K562 (cell line): ENCODE measurements at regions not wholly inside any gene's neighbourhood (a gene's known extent, or its start where the extent isn't known, plus 50 kb on each side); places are given as distances from the start of the nearest gene placed in this dataset.

Experiments
- CBFB ChIP-seq: sonication (generic); formaldehyde crosslinking; IDR thresholded peaks from 2 replicates; pipeline ENCODE4 v1.4.0; 2020; ENCODE audit warnings: mild to moderate bottlenecking, missing genetic modification reagents
- EP300 ChIP-seq: IDR thresholded peaks from 2 replicates; pipeline ENCODE4 v1.6.1; 2012; ENCODE audit warnings: low read length, improper control_type of control experiment
- HCFC1 ChIP-seq: IDR thresholded peaks from 2 replicates; pipeline ENCODE4 v1.6.1; 2012; ENCODE audit warnings: low read depth, low read length, improper control_type of control experiment
- HDAC8 ChIP-seq: fragments of 450-650 bp; IDR thresholded peaks from 2 replicates; pipeline ENCODE4 v1.6.1; 2016; ENCODE audit warnings: mild to moderate bottlenecking, missing genetic modification characterization, moderate library complexity, missing compliant biosample characterization
- JUND ChIP-seq, 2 experiments: IDR thresholded peaks; 2 replicates in 1 of 2; 3 replicates in 1 of 2; pipeline ENCODE4 v1.6.1; 2011; ENCODE audit warnings: borderline replicate concordance in 2 of 2, low read depth in 2 of 2, low read length in 2 of 2, improper control_type of control experiment in 1 of 2, missing biosample characterization in 1 of 2, missing genetic modification characterization in 1 of 2, missing genetic modification reagents in 1 of 2
- STAT6 ChIP-seq: sonication (generic); formaldehyde crosslinking; IDR thresholded peaks from 2 replicates; pipeline ENCODE4 v1.8.1; 2023; ENCODE audit warnings: mild to moderate bottlenecking, missing genetic modification reagents
- TF ChIP-seq, protein P1 (sequence below), 3 experiments: IDR thresholded peaks in 2 of 3; conservative IDR thresholded peaks in 1 of 3; 2 replicates each; pipeline ENCODE4 v1.5.1; 2011 to 2012; ENCODE audit warnings: low read length in 3 of 3, mild to moderate bottlenecking in 3 of 3, control low read depth in 2 of 3, improper control_type of control experiment in 1 of 3, inconsistent platforms in 1 of 3, low read depth in 1 of 3, mixed read lengths in 1 of 3, moderate library complexity in 1 of 3; ENCODE audit not compliant: insufficient read depth in 2 of 3
- TF ChIP-seq, protein P2 (sequence below): sonication (generic); formaldehyde crosslinking; IDR thresholded peaks from 2 replicates; pipeline ENCODE4 v1.8.1; 2023; ENCODE audit warnings: mild to moderate bottlenecking, missing genetic modification reagents

- TF ChIP-seq JUND (IDR thresholded peaks at IDR 0.05; ENCODE audit: borderline replicate concordance, low read depth, low read length) (no peak), JUND (tag; IDR thresholded peaks at IDR 0.05; ENCODE audit: borderline replicate concordance, low read depth, low read length) (no peak), EP300 (no peak), HDAC8 (tag) (no peak), CBFB (CRISPR knock-in tag) (no peak), HCFC1 (no peak), STAT6 (CRISPR knock-in tag) (no peak)
- TF ChIP-seq, protein P1, sequence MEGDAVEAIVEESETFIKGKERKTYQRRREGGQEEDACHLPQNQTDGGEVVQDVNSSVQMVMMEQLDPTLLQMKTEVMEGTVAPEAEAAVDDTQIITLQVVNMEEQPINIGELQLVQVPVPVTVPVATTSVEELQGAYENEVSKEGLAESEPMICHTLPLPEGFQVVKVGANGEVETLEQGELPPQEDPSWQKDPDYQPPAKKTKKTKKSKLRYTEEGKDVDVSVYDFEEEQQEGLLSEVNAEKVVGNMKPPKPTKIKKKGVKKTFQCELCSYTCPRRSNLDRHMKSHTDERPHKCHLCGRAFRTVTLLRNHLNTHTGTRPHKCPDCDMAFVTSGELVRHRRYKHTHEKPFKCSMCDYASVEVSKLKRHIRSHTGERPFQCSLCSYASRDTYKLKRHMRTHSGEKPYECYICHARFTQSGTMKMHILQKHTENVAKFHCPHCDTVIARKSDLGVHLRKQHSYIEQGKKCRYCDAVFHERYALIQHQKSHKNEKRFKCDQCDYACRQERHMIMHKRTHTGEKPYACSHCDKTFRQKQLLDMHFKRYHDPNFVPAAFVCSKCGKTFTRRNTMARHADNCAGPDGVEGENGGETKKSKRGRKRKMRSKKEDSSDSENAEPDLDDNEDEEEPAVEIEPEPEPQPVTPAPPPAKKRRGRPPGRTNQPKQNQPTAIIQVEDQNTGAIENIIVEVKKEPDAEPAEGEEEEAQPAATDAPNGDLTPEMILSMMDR (IDR thresholded peaks at IDR 0.05 in 2 of 3, conservative IDR thresholded peaks at IDR 0.05 in 1 of 3; ENCODE audit: insufficient read depth in 2 of 3, low read depth in 1 of 3, low read length in 3 of 3): no peak
- TF ChIP-seq, protein P2, sequence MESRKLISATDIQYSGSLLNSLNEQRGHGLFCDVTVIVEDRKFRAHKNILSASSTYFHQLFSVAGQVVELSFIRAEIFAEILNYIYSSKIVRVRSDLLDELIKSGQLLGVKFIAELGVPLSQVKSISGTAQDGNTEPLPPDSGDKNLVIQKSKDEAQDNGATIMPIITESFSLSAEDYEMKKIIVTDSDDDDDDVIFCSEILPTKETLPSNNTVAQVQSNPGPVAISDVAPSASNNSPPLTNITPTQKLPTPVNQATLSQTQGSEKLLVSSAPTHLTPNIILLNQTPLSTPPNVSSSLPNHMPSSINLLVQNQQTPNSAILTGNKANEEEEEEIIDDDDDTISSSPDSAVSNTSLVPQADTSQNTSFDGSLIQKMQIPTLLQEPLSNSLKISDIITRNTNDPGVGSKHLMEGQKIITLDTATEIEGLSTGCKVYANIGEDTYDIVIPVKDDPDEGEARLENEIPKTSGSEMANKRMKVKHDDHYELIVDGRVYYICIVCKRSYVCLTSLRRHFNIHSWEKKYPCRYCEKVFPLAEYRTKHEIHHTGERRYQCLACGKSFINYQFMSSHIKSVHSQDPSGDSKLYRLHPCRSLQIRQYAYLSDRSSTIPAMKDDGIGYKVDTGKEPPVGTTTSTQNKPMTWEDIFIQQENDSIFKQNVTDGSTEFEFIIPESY (CRISPR knock-in tag): no peak
Observed at GRCh38 chr10:105514106-105514505, 873.0 kb downstream of the SORCS3 start.
